Neural crest cell (in vitro differentiated cells): ENCODE measurements at regions not wholly inside any gene's neighbourhood (a gene's known extent, or its start where the extent isn't known, plus 50 kb on each side); places are given as distances from the start of the nearest gene placed in this dataset.

Experiments
- DNase-seq: peaks from one replicate; pipeline ENCODE4 v3.0.0; 2021; ENCODE audit warnings: low read depth, mixed read lengths, low spot score
- H3K27ac Mint-ChIP-seq: one replicate; pipeline ENCODE4 v1.8.0; 2021; ENCODE audit warnings: mild to moderate bottlenecking, mixed read lengths; ENCODE audit not compliant: unreplicated experiment
- H3K27me3 Mint-ChIP-seq: 2 replicates; pipeline ENCODE4 v1.8.0; 2021; ENCODE audit warnings: low read depth, mild to moderate bottlenecking, mixed read lengths
- H3K36me3 Mint-ChIP-seq: 2 replicates; pipeline ENCODE4 v1.8.0; 2021; ENCODE audit warnings: low read depth, mild to moderate bottlenecking, mixed read lengths
- H3K4me1 Mint-ChIP-seq: 2 replicates; pipeline ENCODE4 v1.8.0; 2021; ENCODE audit warnings: mixed read lengths
- H3K4me3 Mint-ChIP-seq: one replicate; pipeline ENCODE4 v1.8.0; 2021; ENCODE audit warnings: mild to moderate bottlenecking, mixed read lengths
- H3K9me3 Mint-ChIP-seq: 2 replicates; pipeline ENCODE4 v1.8.0; 2021; ENCODE audit warnings: mixed read lengths
- CTCF ChIP-seq: fragments of 200-600 bp; sonication (generic); conservative IDR thresholded peaks from 2 replicates; pipeline ENCODE4 v1.5.0; 2021; ENCODE audit warnings: antibody characterized with exemption, mild to moderate bottlenecking

- TF ChIP-seq CTCF: no peak
- no peak overlapping the region for H3K27ac Mint-ChIP-seq
- no peaks in the 10 kb centered on the region for H3K36me3 Mint-ChIP-seq
- DNase-seq: no peak
- no peaks in the 10 kb centered on the region for H3K27me3 Mint-ChIP-seq
- peaks cover 20% of the 10 kb centered on the region for H3K4me1 Mint-ChIP-seq
- no peak overlapping the region for H3K4me3 Mint-ChIP-seq
- H3K9me3 Mint-ChIP-seq: peaks cover 5% of the 10 kb centered on the region
These were observed 644.9 kb upstream of the FOXG1 start for GRCh38 chr14:28121512-28122297.

- Mint-ChIP-seq H3K4me3 (no peak overlapping the region), H3K9me3 (peaks cover 10% of the 10 kb centered on the region), H3K36me3 (peaks cover 2% of the 10 kb centered on the region), H3K27me3 (no peaks in the 10 kb centered on the region), H3K4me1 (peaks cover 16% of the 10 kb centered on the region), H3K27ac (peak overlapping the region; percentile 19)
- no peak for TF ChIP-seq CTCF
- no peak for DNase-seq
These were observed 635.8 kb upstream of the FOXG1 start for GRCh38 chr14:28130610-28131284.

- no peaks in the 10 kb centered on the region for H3K27me3 Mint-ChIP-seq
- no peak overlapping the region for H3K27ac Mint-ChIP-seq
- no peak for DNase-seq
- peaks cover 2% of the 10 kb centered on the region for H3K36me3 Mint-ChIP-seq
- TF ChIP-seq CTCF: no peak
- H3K9me3 Mint-ChIP-seq: peaks cover 3% of the 10 kb centered on the region
- H3K4me3 Mint-ChIP-seq: no peak overlapping the region
- H3K4me1 Mint-ChIP-seq: peaks cover 22% of the 10 kb centered on the region
These were observed 628.2 kb upstream of the FOXG1 start for GRCh38 chr14:28138341-28138740.

- DNase-seq: no peak
- no peak overlapping the region for H3K4me3 Mint-ChIP-seq
- H3K9me3 Mint-ChIP-seq: peaks cover 3% of the 10 kb centered on the region
- H3K36me3 Mint-ChIP-seq: no peaks in the 10 kb centered on the region
- H3K4me1 Mint-ChIP-seq: peaks cover 32% of the 10 kb centered on the region
- TF ChIP-seq CTCF: no peak
- H3K27ac Mint-ChIP-seq: no peak overlapping the region
- no peaks in the 10 kb centered on the region for H3K27me3 Mint-ChIP-seq
These were observed 624.9 kb upstream of the FOXG1 start for GRCh38 chr14:28141662-28142061.

GRCh38 chr14:28142400-28143015 is 624.1 kb upstream of the FOXG1 start:
- Mint-ChIP-seq H3K27me3 (no peaks in the 10 kb centered on the region), H3K36me3 (no peaks in the 10 kb centered on the region), H3K27ac (no peak overlapping the region), H3K4me3 (no peak overlapping the region), H3K9me3 (peaks cover 3% of the 10 kb centered on the region), H3K4me1 (peaks cover 32% of the 10 kb centered on the region)
- peak; percentile 72 for TF ChIP-seq CTCF
- no peak for DNase-seq
